OCI-LY1 (cell line): ENCODE measurements at regions not wholly inside any gene's neighbourhood (a gene's known extent, or its start where the extent isn't known, plus 50 kb on each side); places are given as distances from the start of the nearest gene placed in this dataset.
"Not testable (repeated sequence)": the region's sequence is repeated elsewhere in the genome, so short reads cannot be mapped to it uniquely, and the experiment has no call there.

Source experiments
- H2AFZ ChIP-seq: fragments of 200-600 bp; sonication (generic), shearing (Covaris generic); 2 replicates; pipeline ENCODE4 v1.6.0; 2014; ENCODE audit warnings: antibody characterized with exemption, mild to moderate bottlenecking, low read length
- H3F3A ChIP-seq: fragments of 200-600 bp; sonication (generic), shearing (Covaris generic); 2 replicates; pipeline ENCODE4 v1.6.0; 2014; ENCODE audit warnings: mild to moderate bottlenecking, antibody characterized with exemption, low read length, moderate library complexity; ENCODE audit not compliant: insufficient read depth
- H3K27ac ChIP-seq: fragments of 200-600 bp; sonication (generic); 2 replicates; pipeline ENCODE4 v1.5.1; 2014; ENCODE audit warnings: low read length, mixed run types, mild to moderate bottlenecking, low read depth; ENCODE audit not compliant: poor library complexity, severe bottlenecking
- H3K27me3 ChIP-seq: fragments of 200-600 bp; sonication (generic); 2 replicates; pipeline ENCODE4 v1.6.0; 2014; ENCODE audit warnings: antibody characterized with exemption, mild to moderate bottlenecking, low read length, moderate library complexity; ENCODE audit not compliant: insufficient read depth
- H3K36me3 ChIP-seq: fragments of 200-600 bp; sonication (generic); 2 replicates; pipeline ENCODE4 v1.6.1; 2014; ENCODE audit warnings: mild to moderate bottlenecking, antibody characterized with exemption, low read length, moderate library complexity, mixed read lengths; ENCODE audit not compliant: insufficient read depth
- H3K4me1 ChIP-seq: fragments of 200-600 bp; sonication (generic); 2 replicates; pipeline ENCODE4 v1.5.1; 2014; ENCODE audit warnings: mild to moderate bottlenecking, low read length, moderate library complexity; ENCODE audit not compliant: insufficient read depth, severe bottlenecking
- H3K4me2 ChIP-seq: fragments of 200-600 bp; sonication (generic), shearing (Covaris generic); 2 replicates; pipeline ENCODE4 v1.6.1; 2014; ENCODE audit warnings: low read length
- H3K4me3 ChIP-seq: fragments of 200-600 bp; sonication (generic); 2 replicates; pipeline ENCODE4 v1.5.1; 2014; ENCODE audit warnings: low read length, low read depth, mild to moderate bottlenecking, mixed read lengths; ENCODE audit not compliant: poor library complexity, severe bottlenecking
- H3K79me2 ChIP-seq: fragments of 200-600 bp; shearing (Covaris generic); 2 replicates; pipeline ENCODE4 v1.6.1; 2016; ENCODE audit warnings: mixed run types, low read length, mixed read lengths; ENCODE audit not compliant: insufficient read depth
- H3K9ac ChIP-seq: fragments of 200-600 bp; sonication (generic), shearing (Covaris generic); 2 replicates; pipeline ENCODE4 v1.6.1; 2014; ENCODE audit warnings: mild to moderate bottlenecking, low read length, mixed read lengths
- H3K9me2 ChIP-seq: fragments of 200-600 bp; sonication (generic), shearing (Covaris generic); 2 replicates; pipeline ENCODE4 v1.6.1; 2014; ENCODE audit warnings: low read depth, mild to moderate bottlenecking, low read length, mixed read lengths
- H3K9me3 ChIP-seq: fragments of 200-600 bp; shearing (Covaris generic); 2 replicates; pipeline ENCODE4 v1.6.1; 2014; ENCODE audit warnings: low read length, mixed read lengths
- H4K20me1 ChIP-seq: fragments of 200-600 bp; sonication (generic), shearing (Covaris generic); 2 replicates; pipeline ENCODE4 v1.6.0; 2016; ENCODE audit warnings: mild to moderate bottlenecking, low read length; ENCODE audit not compliant: insufficient read depth

- Histone ChIP-seq H3K4me2 (peak overlapping the region; percentile 63), H3K4me3 (peak overlapping the region; percentile 85), H3K9ac (peak overlapping the region; percentile 26; the same call in 1 of the 2 replicates)
- H3K36me3 ChIP-seq, H2AFZ ChIP-seq, H3F3A ChIP-seq, H3K9me2 ChIP-seq, H3K27ac ChIP-seq, H3K27me3 ChIP-seq, H3K4me1 ChIP-seq, H3K9me3 ChIP-seq, H3K79me2 ChIP-seq, H4K20me1 ChIP-seq: not testable (repeated sequence)
Observed at GRCh38 chr11:67806183-67806582, 131.8 kb upstream of the ALDH3B2 start.

GRCh38 chr11:67805253-67806126 lies 131.1 kb upstream of the ALDH3B2 start:
- Histone ChIP-seq H3K27ac (peak overlapping the region; percentile 28), H3K4me3 (peak overlapping the region; percentile 85), H3K4me2 (peak overlapping the region; percentile 89), H3K9ac (peak overlapping the region; percentile 82)
- H3F3A ChIP-seq, H4K20me1 ChIP-seq, H3K9me3 ChIP-seq, H3K4me1 ChIP-seq, H3K79me2 ChIP-seq, H3K9me2 ChIP-seq, H3K36me3 ChIP-seq, H2AFZ ChIP-seq, H3K27me3 ChIP-seq: not testable (repeated sequence)

- Histone ChIP-seq H3K4me2 (peak overlapping the region; percentile 89), H3K9ac (peak overlapping the region; percentile 82), H3K4me3 (peak overlapping the region; percentile 85)
- not testable (repeated sequence) for H3K9me3 ChIP-seq, H3K9me2 ChIP-seq, H3K4me1 ChIP-seq, H4K20me1 ChIP-seq, H3F3A ChIP-seq, H3K27me3 ChIP-seq, H3K79me2 ChIP-seq, H3K27ac ChIP-seq, H2AFZ ChIP-seq, H3K36me3 ChIP-seq
Observed at GRCh38 chr11:67804435-67805252, 130.2 kb upstream of the ALDH3B2 start.

- H3K4me3 ChIP-seq, H4K20me1 ChIP-seq, H3K27ac ChIP-seq: not testable (repeated sequence)
Observed at GRCh38 chr11:67803519-67803918, 129.1 kb upstream of the ALDH3B2 start.

GRCh38 chr11:67803055-67803454 lies 128.6 kb upstream of the ALDH3B2 start:
- not testable (repeated sequence) for H3K27me3 ChIP-seq, H4K20me1 ChIP-seq, H3K4me3 ChIP-seq, H3K9ac ChIP-seq, H3K4me2 ChIP-seq, H3K4me1 ChIP-seq, H3K79me2 ChIP-seq, H3K36me3 ChIP-seq, H3K9me2 ChIP-seq, H3K9me3 ChIP-seq, H3K27ac ChIP-seq, H2AFZ ChIP-seq, H3F3A ChIP-seq

More at GRCh38 chr11:67803519-67803918, 129.1 kb upstream of the ALDH3B2 start:
- not testable (repeated sequence) for H3K27me3 ChIP-seq, H3K9ac ChIP-seq, H2AFZ ChIP-seq, H3K79me2 ChIP-seq, H3K9me3 ChIP-seq, H3K9me2 ChIP-seq, H3K4me1 ChIP-seq, H3F3A ChIP-seq, H3K4me2 ChIP-seq, H3K36me3 ChIP-seq

- H3K79me2 ChIP-seq, H3K4me3 ChIP-seq, H3K36me3 ChIP-seq, H3K4me2 ChIP-seq, H3F3A ChIP-seq, H3K9me3 ChIP-seq, H4K20me1 ChIP-seq, H3K9ac ChIP-seq, H3K27ac ChIP-seq, H3K4me1 ChIP-seq, H3K27me3 ChIP-seq, H2AFZ ChIP-seq, H3K9me2 ChIP-seq: not testable (repeated sequence)
Observed at GRCh38 chr11:67802623-67803022, 128.2 kb upstream of the ALDH3B2 start.

GRCh38 chr11:67801397-67801796 lies 127.0 kb upstream of the ALDH3B2 start:
- H3K79me2 ChIP-seq, result not testable (repeated sequence)

More at GRCh38 chr11:67801397-67801796, 127.0 kb upstream of the ALDH3B2 start:
- not testable (repeated sequence) for H3K4me2 ChIP-seq, H3K27ac ChIP-seq, H4K20me1 ChIP-seq, H3K9me2 ChIP-seq, H3K9me3 ChIP-seq, H2AFZ ChIP-seq, H3K27me3 ChIP-seq, H3K4me1 ChIP-seq, H3K4me3 ChIP-seq, H3F3A ChIP-seq, H3K9ac ChIP-seq, H3K36me3 ChIP-seq
